ENCODE measurements at regions not wholly inside any gene's neighbourhood (a gene's known extent, or its start where the extent isn't known, plus 50 kb on each side); places are given as distances from the start of the nearest gene placed in this dataset.

GRCh38 chr1:232385221-232385620, 244.7 kb downstream of the SIPA1L2 start:
- TF ChIP-seq CTCF (IDR thresholded peaks at IDR 0.05), result no peak
- H3K36me3 ChIP-seq, result no peaks in the 10 kb centered on the region

GRCh38 chr1:232384171-232384883, 245.6 kb downstream of the SIPA1L2 start:
- TF ChIP-seq CTCF (IDR thresholded peaks at IDR 0.05), result no peak
- peaks cover 4% of the 10 kb centered on the region for H3K27me3 ChIP-seq
- no peaks in the 10 kb centered on the region for H3K36me3 ChIP-seq
- H3K9me3 ChIP-seq, result no peaks in the 10 kb centered on the region
- H3K4me3 ChIP-seq (ENCODE audit: low read depth in 1 of 2, low read length in 1 of 2), result no peak overlapping the region
- H3K4me1 ChIP-seq (ENCODE audit: control insufficient read depth in 1 of 2, insufficient read depth in 1 of 2, low read depth in 1 of 2, low read length in 1 of 2), result no peaks in the 10 kb centered on the region
- H3K27ac ChIP-seq, result no peak overlapping the region

More at GRCh38 chr1:232385221-232385620, 244.7 kb downstream of the SIPA1L2 start:
- Histone ChIP-seq H3K9me3 (no peaks in the 10 kb centered on the region), H3K27ac (no peak overlapping the region), H3K27me3 (peaks cover 4% of the 10 kb centered on the region), H3K4me3 (ENCODE audit: low read depth in 1 of 2, low read length in 1 of 2) (no peak overlapping the region), H3K4me1 (ENCODE audit: control insufficient read depth in 1 of 2, insufficient read depth in 1 of 2, low read depth in 1 of 2, low read length in 1 of 2) (no peaks in the 10 kb centered on the region)

GRCh38 chr1:232383455-232384123, 246.3 kb downstream of the SIPA1L2 start:
- Histone ChIP-seq H3K27me3 (peaks cover 4% of the 10 kb centered on the region), H3K9me3 (no peaks in the 10 kb centered on the region), H3K4me1 (ENCODE audit: control insufficient read depth in 1 of 2, insufficient read depth in 1 of 2, low read depth in 1 of 2, low read length in 1 of 2) (no peaks in the 10 kb centered on the region), H3K36me3 (no peaks in the 10 kb centered on the region), H3K4me3 (ENCODE audit: low read depth in 1 of 2, low read length in 1 of 2) (no peak overlapping the region), H3K27ac (no peak overlapping the region)
- no peak for TF ChIP-seq CTCF (IDR thresholded peaks at IDR 0.05)

GRCh38 chr1:232382671-232383070, 247.3 kb downstream of the SIPA1L2 start:
- H3K27ac ChIP-seq, result no peak overlapping the region
- H3K9me3 ChIP-seq, result no peaks in the 10 kb centered on the region
- H3K27me3 ChIP-seq, result peaks cover 4% of the 10 kb centered on the region
- no peaks in the 10 kb centered on the region for H3K36me3 ChIP-seq
- no peaks in the 10 kb centered on the region for H3K4me1 ChIP-seq (ENCODE audit: control insufficient read depth in 1 of 2, insufficient read depth in 1 of 2, low read depth in 1 of 2, low read length in 1 of 2)
- no peak overlapping the region for H3K4me3 ChIP-seq (ENCODE audit: low read depth in 1 of 2, low read length in 1 of 2)
- TF ChIP-seq CTCF (IDR thresholded peaks at IDR 0.05), result no peak

GRCh38 chr1:232381394-232382100, 248.4 kb downstream of the SIPA1L2 start:
- no peaks in the 10 kb centered on the region for H3K36me3 ChIP-seq
- H3K4me1 ChIP-seq (ENCODE audit: control insufficient read depth in 1 of 2, insufficient read depth in 1 of 2, low read depth in 1 of 2, low read length in 1 of 2), result no peaks in the 10 kb centered on the region
- H3K27ac ChIP-seq, result no peak overlapping the region
- peaks cover 4% of the 10 kb centered on the region for H3K27me3 ChIP-seq
- no peaks in the 10 kb centered on the region for H3K9me3 ChIP-seq
- no peak for TF ChIP-seq CTCF (IDR thresholded peaks at IDR 0.05)
- H3K4me3 ChIP-seq (ENCODE audit: low read depth in 1 of 2, low read length in 1 of 2), result no peak overlapping the region
